Peyer's patch (tissue), 4 donors: ENCODE measurements at regions not wholly inside any gene's neighbourhood (a gene's known extent, or its start where the extent isn't known, plus 50 kb on each side); places are given as distances from the start of the nearest gene placed in this dataset.

Source experiments
- DNase-seq, 3 donors: peaks; one replicate each; pipeline ENCODE4 v3.0.0-alpha.2; 2017 to 2019
- H3K27ac ChIP-seq, 4 donors: fragments of 200-600 bp; sonication (generic); one replicate each; pipeline ENCODE4 v1.5.1; 2016 to 2019
- H3K27me3 ChIP-seq, 2 donors: fragments of 200-600 bp; sonication (generic); one replicate each; pipeline ENCODE4 v1.5.1; 2019
- H3K36me3 ChIP-seq, 3 donors: fragments of 200-600 bp; sonication (generic); one replicate each; pipeline ENCODE4 v1.5.1; 2016 to 2019
- H3K4me1 ChIP-seq, 4 donors: fragments of 200-600 bp; sonication (generic); one replicate each; pipeline ENCODE4 v1.5.1; 2016 to 2019
- H3K4me3 ChIP-seq, 4 donors: fragments of 200-600 bp; sonication (generic); 1 replicate in 3 of 4; 2 replicates in 1 of 4; pipeline ENCODE4 v1.5.1; 2016 to 2019; ENCODE audit warnings: mild to moderate bottlenecking in 1 of 4
- H3K9me3 ChIP-seq, 4 donors: fragments of 200-600 bp; sonication (generic); one replicate each; pipeline ENCODE4 v1.5.1; 2016 to 2019; ENCODE audit warnings: mild to moderate bottlenecking in 1 of 4
- POLR2A ChIP-seq, 2 donors: fragments of 450-650 bp; IDR thresholded peaks; one replicate each; pipeline ENCODE4 v1.5.1; 2017; ENCODE audit warnings: antibody characterized with exemption in 2 of 2, mild to moderate bottlenecking in 2 of 2, moderate library complexity in 2 of 2
- TF ChIP-seq, protein P1 (sequence below), 6 experiments: fragments of 450-650 bp in 4 of 6; fragments of 200-600 bp in 2 of 6; sonication (generic) in 1 of 6; IDR thresholded peaks; one replicate each; pipeline ENCODE4 v1.5.1; 2017 to 2019; ENCODE audit warnings: antibody characterized with exemption in 6 of 6, mild to moderate bottlenecking in 3 of 6, moderate library complexity in 1 of 6

DNA sequence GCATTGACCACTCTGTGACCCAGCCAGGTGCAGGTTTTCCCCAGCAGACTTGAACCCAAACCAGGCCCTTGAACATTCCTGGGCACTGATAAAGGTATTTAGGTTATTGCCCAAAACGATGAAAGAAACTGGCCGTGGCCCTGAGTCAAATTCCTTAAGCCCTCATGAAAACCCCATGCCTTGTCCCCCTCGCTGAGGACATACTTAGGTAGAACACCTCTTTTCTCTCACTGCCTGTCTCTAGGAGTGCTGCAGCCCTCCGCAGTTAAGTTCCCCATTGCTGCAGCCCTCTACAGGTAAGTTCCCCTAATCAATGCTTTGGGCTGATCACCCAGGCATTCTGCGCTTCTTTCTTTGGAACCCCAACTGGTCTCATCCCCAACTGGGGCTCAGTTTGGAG lies 961.6 kb downstream of the TBC1D22A start:
- no peaks in the 10 kb centered on the region for H3K27me3 ChIP-seq
- H3K4me3 ChIP-seq, result no peak overlapping the region
- TF ChIP-seq POLR2A (IDR thresholded peaks at IDR 0.05), result no peak
- TF ChIP-seq, protein P1, sequence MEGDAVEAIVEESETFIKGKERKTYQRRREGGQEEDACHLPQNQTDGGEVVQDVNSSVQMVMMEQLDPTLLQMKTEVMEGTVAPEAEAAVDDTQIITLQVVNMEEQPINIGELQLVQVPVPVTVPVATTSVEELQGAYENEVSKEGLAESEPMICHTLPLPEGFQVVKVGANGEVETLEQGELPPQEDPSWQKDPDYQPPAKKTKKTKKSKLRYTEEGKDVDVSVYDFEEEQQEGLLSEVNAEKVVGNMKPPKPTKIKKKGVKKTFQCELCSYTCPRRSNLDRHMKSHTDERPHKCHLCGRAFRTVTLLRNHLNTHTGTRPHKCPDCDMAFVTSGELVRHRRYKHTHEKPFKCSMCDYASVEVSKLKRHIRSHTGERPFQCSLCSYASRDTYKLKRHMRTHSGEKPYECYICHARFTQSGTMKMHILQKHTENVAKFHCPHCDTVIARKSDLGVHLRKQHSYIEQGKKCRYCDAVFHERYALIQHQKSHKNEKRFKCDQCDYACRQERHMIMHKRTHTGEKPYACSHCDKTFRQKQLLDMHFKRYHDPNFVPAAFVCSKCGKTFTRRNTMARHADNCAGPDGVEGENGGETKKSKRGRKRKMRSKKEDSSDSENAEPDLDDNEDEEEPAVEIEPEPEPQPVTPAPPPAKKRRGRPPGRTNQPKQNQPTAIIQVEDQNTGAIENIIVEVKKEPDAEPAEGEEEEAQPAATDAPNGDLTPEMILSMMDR (IDR thresholded peaks at IDR 0.05), result no peak
- no peaks in the 10 kb centered on the region for H3K4me1 ChIP-seq
- no peak overlapping the region for H3K27ac ChIP-seq
- H3K9me3 ChIP-seq, result no peaks in the 10 kb centered on the region
- no peaks in the 10 kb centered on the region for H3K36me3 ChIP-seq
- DNase-seq, result no peak

DNA sequence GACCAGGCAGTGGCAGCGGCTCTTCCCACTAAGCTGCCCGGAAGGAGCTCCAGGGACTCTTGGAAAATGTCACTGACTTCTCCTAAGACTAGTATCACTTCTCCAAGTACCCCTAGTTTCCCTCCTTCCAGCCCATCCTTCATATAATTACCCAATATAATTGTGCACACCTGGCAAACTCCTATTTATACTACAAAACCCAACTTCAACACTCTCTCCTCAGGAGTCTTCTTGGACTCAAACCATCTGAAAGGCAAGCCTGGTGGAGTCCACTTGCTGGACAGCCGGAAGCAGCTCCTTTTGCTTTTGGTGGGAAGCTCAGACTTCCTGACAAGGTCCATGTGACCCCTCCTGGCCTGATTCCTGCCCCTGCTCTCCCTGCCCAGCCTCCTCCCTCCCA lies 955.9 kb downstream of the TBC1D22A start:
- Histone ChIP-seq H3K4me1 (no peaks in the 10 kb centered on the region), H3K27ac (no peak overlapping the region), H3K36me3 (no peaks in the 10 kb centered on the region), H3K4me3 (no peak overlapping the region), H3K27me3 (no peaks in the 10 kb centered on the region), H3K9me3 (no peaks in the 10 kb centered on the region)
- DNase-seq, result no peak
- TF ChIP-seq, protein P1 (IDR thresholded peaks at IDR 0.05), result no peak
- no peak for TF ChIP-seq POLR2A (IDR thresholded peaks at IDR 0.05)

DNA sequence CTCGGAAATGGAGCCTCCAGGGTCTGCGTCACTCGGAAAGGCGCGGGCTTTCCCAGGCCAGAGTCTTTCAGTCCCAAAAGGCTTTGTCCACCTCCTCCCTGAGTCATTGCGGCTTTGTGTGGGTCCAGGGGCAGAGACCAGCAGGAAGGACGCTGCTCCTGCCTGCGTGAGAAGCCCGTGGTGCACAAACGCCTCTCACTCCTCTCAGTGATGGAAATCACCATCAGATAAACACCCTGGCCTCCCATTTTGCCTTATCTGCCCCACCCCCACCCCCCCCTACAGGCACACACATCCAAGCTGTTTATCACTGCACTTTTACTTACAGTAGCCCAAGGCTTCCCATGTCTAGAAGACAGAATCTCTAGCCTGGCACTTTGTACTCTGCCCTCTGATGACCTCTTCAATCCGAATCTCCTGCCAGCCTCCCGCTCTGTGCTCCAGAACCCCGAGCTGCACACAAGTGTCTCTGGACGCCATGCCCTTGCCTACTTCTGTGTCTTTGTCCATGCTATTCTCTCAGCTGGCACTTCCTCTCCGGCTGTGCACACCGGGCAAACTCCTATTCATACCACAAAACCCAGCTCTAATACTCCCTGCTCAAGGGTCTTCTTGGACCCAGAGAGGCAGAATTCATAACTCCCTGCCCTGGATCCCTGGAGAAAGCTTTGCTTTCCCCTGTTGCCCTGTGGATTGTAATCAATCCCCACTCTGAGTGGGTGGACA lies 954.6 kb downstream of the TBC1D22A start:
- Histone ChIP-seq H3K4me1 (no peaks in the 10 kb centered on the region), H3K27me3 (no peaks in the 10 kb centered on the region), H3K4me3 (no peak overlapping the region), H3K9me3 (no peaks in the 10 kb centered on the region), H3K36me3 (no peaks in the 10 kb centered on the region), H3K27ac (no peak overlapping the region)
- DNase-seq, result no peak
- TF ChIP-seq, protein P1 (IDR thresholded peaks at IDR 0.05), result no peak
- no peak for TF ChIP-seq POLR2A (IDR thresholded peaks at IDR 0.05)

DNA sequence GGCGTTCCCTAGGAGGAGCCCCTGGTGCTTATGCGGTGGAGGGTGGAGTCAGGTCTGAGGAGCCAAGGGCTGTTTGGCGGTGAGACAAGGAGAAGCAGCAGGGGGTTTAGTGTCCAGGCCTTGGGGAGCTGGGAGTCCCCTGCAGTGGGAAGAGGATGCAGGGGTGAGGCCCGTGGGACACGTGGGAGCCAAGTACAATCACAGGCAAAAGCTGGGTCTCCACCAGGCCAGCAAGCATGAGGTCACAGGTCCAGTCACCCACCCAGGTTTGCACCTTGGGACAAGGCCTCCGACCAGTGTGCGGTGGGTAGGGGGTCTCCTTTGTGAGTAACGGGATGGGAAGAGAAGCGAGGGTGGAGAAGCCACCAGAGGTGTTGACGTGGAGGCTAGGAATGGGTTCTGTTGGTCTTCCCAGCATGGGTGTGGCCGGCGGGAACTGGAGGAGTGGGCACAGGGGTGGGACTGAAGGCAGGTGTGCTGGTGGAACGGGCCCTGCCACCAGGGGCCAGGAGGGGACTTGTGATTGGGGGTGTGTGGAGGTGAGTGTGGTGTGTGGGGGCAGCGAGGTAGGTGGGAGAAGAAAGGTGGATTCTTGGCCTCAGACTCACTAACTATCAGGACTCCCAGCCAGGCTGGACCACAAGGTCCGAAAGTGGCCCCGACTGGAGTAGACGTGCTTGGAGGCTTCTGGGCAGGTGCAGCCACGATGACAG lies 953.6 kb downstream of the TBC1D22A start:
- no peaks in the 10 kb centered on the region for H3K27me3 ChIP-seq
- no peak for DNase-seq
- no peak overlapping the region for H3K27ac ChIP-seq
- no peaks in the 10 kb centered on the region for H3K4me1 ChIP-seq
- no peaks in the 10 kb centered on the region for H3K36me3 ChIP-seq
- no peaks in the 10 kb centered on the region for H3K9me3 ChIP-seq
- H3K4me3 ChIP-seq, result no peak overlapping the region
- TF ChIP-seq, protein P1 (IDR thresholded peaks at IDR 0.05), result no peak
- TF ChIP-seq POLR2A (IDR thresholded peaks at IDR 0.05), result no peak

DNA sequence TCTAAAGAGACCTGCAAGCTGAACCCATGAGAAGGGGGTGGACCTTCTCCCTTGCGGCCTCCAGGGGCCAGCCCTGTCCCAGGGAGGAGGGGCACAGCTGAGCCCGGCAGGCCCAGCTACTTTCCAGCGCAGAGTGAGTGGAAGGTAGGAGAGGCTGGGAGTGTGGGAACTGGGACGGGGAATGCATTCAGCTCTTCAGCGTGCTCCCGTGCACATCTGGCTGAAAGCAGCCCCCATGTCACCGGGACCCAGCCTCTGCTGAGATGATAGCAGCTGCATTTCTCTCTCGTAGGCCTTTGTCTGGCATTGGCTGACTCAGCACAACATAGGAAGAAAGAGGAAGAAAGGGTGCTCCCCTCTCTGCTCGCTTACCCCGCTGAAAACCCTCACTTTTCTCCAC lies 951.5 kb downstream of the TBC1D22A start:
- H3K27me3 ChIP-seq, result no peaks in the 10 kb centered on the region

More for the DNA sequence above, 951.5 kb downstream of the TBC1D22A start:
- Histone ChIP-seq H3K4me3 (no peak overlapping the region), H3K9me3 (no peaks in the 10 kb centered on the region), H3K27ac (no peak overlapping the region), H3K36me3 (no peaks in the 10 kb centered on the region), H3K4me1 (no peaks in the 10 kb centered on the region)
- TF ChIP-seq, protein P1 (IDR thresholded peaks at IDR 0.05), result no peak
- no peak for TF ChIP-seq POLR2A (IDR thresholded peaks at IDR 0.05)
- DNase-seq, result no peak
